Ramos (cell line): ENCODE measurements at regions not wholly inside any gene's neighbourhood (a gene's known extent, or its start where the extent isn't known, plus 50 kb on each side); places are given as distances from the start of the nearest gene placed in this dataset.

ENCODE experiments used
- in situ Hi-C: fragments of 300-500 bp; cut with MboI; formaldehyde crosslinking; loops from one replicate; pipeline ENCODE4 v1.14.3; 2022; ENCODE audit warnings: low sequenced_read_pairs; ENCODE audit not compliant: unreplicated experiment

- in situ Hi-C loops = no loop called here
These were observed 188.6 kb downstream of the TMEM182 start for GRCh38 chr2:102950371-102950946.

- in situ Hi-C loops = no loop called here
These were observed 189.4 kb downstream of the TMEM182 start for GRCh38 chr2:102951249-102951648.

GRCh38 chr2:102967451-102967850, 205.6 kb downstream of the TMEM182 start:
- in situ Hi-C loops = no loop called here

- in situ Hi-C loops = no loop called here
These were observed 206.5 kb downstream of the TMEM182 start for GRCh38 chr2:102968375-102968774.

GRCh38 chr2:102971701-102972100, 209.9 kb downstream of the TMEM182 start:
- in situ Hi-C loops = no loop called here

- in situ Hi-C loops = loop anchor here (5.0 kb wide), 1 partner anchor 181 kb away; no protein-coding TSS in a partner anchor
These were observed 214.5 kb downstream of the TMEM182 start for GRCh38 chr2:102975996-102976975.

- in situ Hi-C loops = loop anchor here (5.0 kb wide), 1 partner anchor 180 kb away; no protein-coding TSS in a partner anchor
These were observed 215.7 kb downstream of the TMEM182 start for GRCh38 chr2:102977426-102978090.

GRCh38 chr2:102978091-102978490, 216.3 kb downstream of the TMEM182 start:
- in situ Hi-C loops = loop anchor here (5.0 kb wide), 1 partner anchor 179 kb away; no protein-coding TSS in a partner anchor

- in situ Hi-C loops = loop anchor here (5.0 kb wide), 1 partner anchor 178 kb away; no protein-coding TSS in a partner anchor
These were observed 217.6 kb downstream of the TMEM182 start for GRCh38 chr2:102979429-102979828.

GRCh38 chr2:102983786-102984185, 222.0 kb downstream of the TMEM182 start:
- in situ Hi-C loops = no loop called here

GRCh38 chr2:102986826-102987490, 225.1 kb downstream of the TMEM182 start:
- in situ Hi-C loops = no loop called here

- in situ Hi-C loops = no loop called here
These were observed 230.8 kb downstream of the TMEM182 start for GRCh38 chr2:102992607-102993006.

GRCh38 chr2:102999958-103000357, 238.1 kb downstream of the TMEM182 start:
- in situ Hi-C loops = no loop called here

- in situ Hi-C loops = no loop called here
These were observed 241.1 kb downstream of the TMEM182 start for GRCh38 chr2:103002954-103003353.

- in situ Hi-C loops = no loop called here
These were observed 242.0 kb downstream of the TMEM182 start for GRCh38 chr2:103003750-103004260.

GRCh38 chr2:103004426-103004942, 242.7 kb downstream of the TMEM182 start:
- in situ Hi-C loops = no loop called here

GRCh38 chr2:103005393-103005792, 243.6 kb downstream of the TMEM182 start:
- in situ Hi-C loops = no loop called here

- in situ Hi-C loops = no loop called here
These were observed 245.3 kb downstream of the TMEM182 start for GRCh38 chr2:103007086-103007485.

GRCh38 chr2:103008586-103008985, 246.8 kb downstream of the TMEM182 start:
- in situ Hi-C loops = no loop called here

- in situ Hi-C loops = no loop called here
These were observed 248.0 kb downstream of the TMEM182 start for GRCh38 chr2:103009871-103010270.
